OCI-LY7 (cell line): ENCODE measurements at regions not wholly inside any gene's neighbourhood (a gene's known extent, or its start where the extent isn't known, plus 50 kb on each side); places are given as distances from the start of the nearest gene placed in this dataset.
"Not testable (repeated sequence)": the region's sequence is repeated elsewhere in the genome, so short reads cannot be mapped to it uniquely, and the experiment has no call there.

Experiments used
- BruUV-seq: library from RNA; stranded (reverse); fragments of 400-500 nt; replicated peaks from 2 replicates; lab custom pipeline; 2021; lab: Mats Ljungman, UMichigan
- CTCF ChIA-PET: fragments of 300-600 bp; sonication (Branson Sonifier 250); formaldehyde crosslinking; loops from one replicate; lab custom pipeline; 2022; ENCODE audit warnings: antibody characterized with exemption; ENCODE audit not compliant: unreplicated experiment; lab: Charles Lee
- POLR2A ChIA-PET: fragments of 300-600 bp; sonication (Branson Sonifier 250); formaldehyde crosslinking; loops from one replicate; lab custom pipeline; 2022; ENCODE audit warnings: antibody characterized with exemption; lab: Charles Lee
- DNase-seq: peaks from one replicate; pipeline ENCODE4 v3.0.0-alpha.2; 2015; ENCODE audit warnings: low spot score
- H2AFZ ChIP-seq: fragments of 200-600 bp; sonication (generic), shearing (Covaris generic); 2 replicates; pipeline ENCODE4 v1.6.1; 2014; ENCODE audit warnings: mild to moderate bottlenecking, antibody characterized with exemption, low read length, moderate library complexity
- H3K27ac ChIP-seq: fragments of 200-600 bp; sonication (generic); 2 replicates; pipeline ENCODE4 v1.5.1; 2014; ENCODE audit warnings: mixed run types, low read depth, mild to moderate bottlenecking, moderate library complexity, low read length, inconsistent platforms; ENCODE audit not compliant: poor library complexity, severe bottlenecking
- H3K36me3 ChIP-seq: fragments of 200-600 bp; sonication (generic); 2 replicates; pipeline ENCODE4 v1.6.1; 2014; ENCODE audit warnings: mild to moderate bottlenecking, antibody characterized with exemption, low read length, moderate library complexity, mixed read lengths; ENCODE audit not compliant: insufficient read depth
- H3K4me1 ChIP-seq: fragments of 200-600 bp; sonication (generic); 2 replicates; pipeline ENCODE4 v1.5.1; 2014; ENCODE audit warnings: mild to moderate bottlenecking, low read length; ENCODE audit not compliant: insufficient read depth, poor library complexity, severe bottlenecking
- H3K4me2 ChIP-seq: fragments of 200-600 bp; sonication (generic); 2 replicates; pipeline ENCODE4 v1.6.1; 2014; ENCODE audit warnings: mild to moderate bottlenecking, low read length
- H3K4me3 ChIP-seq: fragments of 200-600 bp; sonication (generic); 2 replicates; pipeline ENCODE4 v1.5.1; 2014; ENCODE audit warnings: mild to moderate bottlenecking, low read depth, low read length; ENCODE audit not compliant: poor library complexity, severe bottlenecking
- H3K79me2 ChIP-seq: fragments of 200-600 bp; sonication (generic); 2 replicates; pipeline ENCODE4 v1.6.1; 2016; ENCODE audit warnings: low read depth, mild to moderate bottlenecking, low read length, moderate library complexity, mixed read lengths; ENCODE audit not compliant: insufficient read depth
- H3K9me2 ChIP-seq: fragments of 200-600 bp; sonication (generic); 2 replicates; pipeline ENCODE4 v1.6.1; 2016; ENCODE audit warnings: mild to moderate bottlenecking, low read length, mixed read lengths; ENCODE audit not compliant: insufficient read depth
- H3K9me3 ChIP-seq: fragments of 200-600 bp; sonication (generic); 2 replicates; pipeline ENCODE4 v1.6.1; 2014; ENCODE audit warnings: mild to moderate bottlenecking, mixed run types, low read length, mixed read lengths
- H4K20me1 ChIP-seq: fragments of 200-600 bp; sonication (generic); 2 replicates; pipeline ENCODE4 v1.6.1; 2014; ENCODE audit warnings: mild to moderate bottlenecking, antibody characterized with exemption, low read length, moderate library complexity, mixed read lengths; ENCODE audit not compliant: insufficient read depth
- EZH2phosphoT487 ChIP-seq: fragments of 200-600 bp; sonication (generic); IDR thresholded peaks from 2 replicates; pipeline ENCODE4 v1.6.1; 2018; ENCODE audit warnings: low read depth, borderline replicate concordance, mild to moderate bottlenecking, mixed run types, antibody characterized with exemption, low read length, moderate library complexity, mixed read lengths
- intact Hi-C: fragments of 100-400 bp; cut with micrococcal nuclease; formaldehyde crosslinking; loops from one replicate; pipeline ENCODE4 v1.10.0; 2022; ENCODE audit not compliant: unreplicated experiment
- TF ChIP-seq, protein P1 (sequence below): fragments of 200-600 bp; sonication (generic); conservative IDR thresholded peaks from 2 replicates; pipeline ENCODE4 v1.5.1; 2014; ENCODE audit warnings: mild to moderate bottlenecking, antibody characterized with exemption, low read length, moderate library complexity, mixed read lengths

DNA sequence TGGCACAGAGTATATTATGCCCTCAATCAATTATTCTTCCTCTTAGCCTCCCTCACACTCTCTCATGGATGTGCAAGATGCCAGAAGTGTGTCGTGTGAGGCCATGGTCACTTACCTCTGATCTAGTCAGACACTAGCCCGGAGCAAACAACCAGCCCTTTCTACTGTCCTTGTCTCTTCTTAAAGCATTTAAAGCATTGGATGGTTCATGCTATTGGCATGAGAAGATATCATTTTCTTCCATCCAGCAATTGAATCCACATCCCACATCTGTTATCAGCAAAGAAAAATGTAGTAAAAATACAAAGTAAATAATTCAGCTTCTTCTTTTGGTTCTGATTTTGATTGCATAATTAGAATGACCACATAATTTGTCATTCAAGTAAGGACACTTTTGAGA is 267.2 kb upstream of the ACO1 start:
- Histone ChIP-seq H3K4me2 (no peak overlapping the region), H2AFZ (no peak overlapping the region), H3K4me1 (no peaks in the 10 kb centered on the region), H4K20me1 (no peaks in the 10 kb centered on the region), H3K79me2 (no peaks in the 10 kb centered on the region), H3K36me3 (no peaks in the 10 kb centered on the region), H3K9me3 (no peaks in the 10 kb centered on the region), H3K4me3 (no peak overlapping the region), H3K27ac (no peak overlapping the region), H3K9me2 (no peaks in the 10 kb centered on the region)
- POLR2A ChIA-PET = no interaction called here
- BruUV-seq = no TSS peak
- CTCF ChIA-PET = no interaction called here
- no peak for TF ChIP-seq EZH2phosphoT487
- TF ChIP-seq, protein P1, sequence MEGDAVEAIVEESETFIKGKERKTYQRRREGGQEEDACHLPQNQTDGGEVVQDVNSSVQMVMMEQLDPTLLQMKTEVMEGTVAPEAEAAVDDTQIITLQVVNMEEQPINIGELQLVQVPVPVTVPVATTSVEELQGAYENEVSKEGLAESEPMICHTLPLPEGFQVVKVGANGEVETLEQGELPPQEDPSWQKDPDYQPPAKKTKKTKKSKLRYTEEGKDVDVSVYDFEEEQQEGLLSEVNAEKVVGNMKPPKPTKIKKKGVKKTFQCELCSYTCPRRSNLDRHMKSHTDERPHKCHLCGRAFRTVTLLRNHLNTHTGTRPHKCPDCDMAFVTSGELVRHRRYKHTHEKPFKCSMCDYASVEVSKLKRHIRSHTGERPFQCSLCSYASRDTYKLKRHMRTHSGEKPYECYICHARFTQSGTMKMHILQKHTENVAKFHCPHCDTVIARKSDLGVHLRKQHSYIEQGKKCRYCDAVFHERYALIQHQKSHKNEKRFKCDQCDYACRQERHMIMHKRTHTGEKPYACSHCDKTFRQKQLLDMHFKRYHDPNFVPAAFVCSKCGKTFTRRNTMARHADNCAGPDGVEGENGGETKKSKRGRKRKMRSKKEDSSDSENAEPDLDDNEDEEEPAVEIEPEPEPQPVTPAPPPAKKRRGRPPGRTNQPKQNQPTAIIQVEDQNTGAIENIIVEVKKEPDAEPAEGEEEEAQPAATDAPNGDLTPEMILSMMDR = no peak
- no peak for DNase-seq
- intact Hi-C loops = no loop called here

DNA sequence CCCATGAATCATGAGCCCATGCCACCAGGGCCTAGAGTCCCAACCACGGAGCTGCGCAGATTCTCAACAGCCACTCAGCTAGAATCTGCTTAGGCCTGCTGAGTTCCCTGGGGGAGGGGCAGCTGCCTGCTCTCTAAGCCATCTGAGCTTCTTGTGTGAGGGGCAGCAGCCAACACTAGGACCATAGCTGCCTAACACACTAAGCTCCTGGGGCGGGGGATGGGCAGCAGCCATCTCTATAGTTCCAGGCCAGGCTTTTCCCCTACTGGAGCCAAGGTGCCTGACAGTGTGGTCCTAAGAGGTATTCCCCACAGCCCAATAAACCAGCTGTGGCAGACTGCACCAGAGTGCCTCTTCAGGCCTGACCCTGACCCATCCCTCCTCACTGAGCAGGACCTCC is 255.9 kb upstream of the ACO1 start:
- Histone ChIP-seq H3K4me1 (no peaks in the 10 kb centered on the region), H2AFZ (no peak overlapping the region), H3K4me2 (no peak overlapping the region), H3K9me3 (no peaks in the 10 kb centered on the region), H4K20me1 (no peaks in the 10 kb centered on the region), H3K9me2 (no peaks in the 10 kb centered on the region), H3K27ac (no peak overlapping the region), H3K79me2 (no peaks in the 10 kb centered on the region), H3K4me3 (no peak overlapping the region), H3K36me3 (no peaks in the 10 kb centered on the region)
- intact Hi-C loops = no loop called here
- ChIA-PET POLR2A (interaction anchor here (0.5 to 0.6 kb wide), 2 partner anchors 349 to 471 kb away, joined by 3 read pairs; no protein-coding TSS in a partner anchor), CTCF (no interaction called here)
- no TSS peak for BruUV-seq
- TF ChIP-seq EZH2phosphoT487 = no peak
- TF ChIP-seq, protein P1 = no peak
- DNase-seq = no peak

DNA sequence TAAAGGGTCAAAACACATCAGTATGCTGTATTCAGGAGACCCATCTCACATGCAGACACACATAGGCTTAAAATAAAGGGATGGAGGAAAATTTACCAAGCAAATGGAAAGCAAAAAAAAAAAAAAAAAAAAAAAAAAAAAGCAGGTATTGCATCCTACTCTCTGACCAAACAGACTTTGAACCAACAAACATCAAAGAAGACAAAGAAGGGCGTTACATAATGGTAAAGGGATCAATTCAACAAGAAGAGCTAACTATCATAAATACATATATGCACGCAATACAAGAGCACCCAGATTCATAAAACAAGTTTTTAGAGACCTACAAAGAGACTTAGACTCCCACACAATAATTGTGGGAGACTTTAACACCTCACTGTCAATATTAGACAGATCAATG is 253.7 kb upstream of the ACO1 start:
- H3K4me1 ChIP-seq, H3K36me3 ChIP-seq, CTCF ChIA-PET, H3K9me3 ChIP-seq, H3K9me2 ChIP-seq, H3K4me3 ChIP-seq, H4K20me1 ChIP-seq, H3K79me2 ChIP-seq, H3K27ac ChIP-seq, DNase-seq, BruUV-seq, H2AFZ ChIP-seq, intact Hi-C loops, H3K4me2 ChIP-seq: not testable (repeated sequence)
- POLR2A ChIA-PET = interaction anchor here (0.6 to 0.7 kb wide), 2 partner anchors 209 to 254 kb away, joined by 6 read pairs; partner anchors contain the start of gene ACO1
